ENCODE measurements at regions not wholly inside any gene's neighbourhood (a gene's known extent, or its start where the extent isn't known, plus 50 kb on each side); places are given as distances from the start of the nearest gene placed in this dataset.
"Not testable (repeated sequence)": the region's sequence is repeated elsewhere in the genome, so short reads cannot be mapped to it uniquely, and the experiment has no call there.

- no peak for DNase-seq (ENCODE audit: low read depth)
These were observed 122.7 kb upstream of the IGF1R start for GRCh38 chr15:98525661-98526001.

- DNase-seq (ENCODE audit: low read depth), result no peak
These were observed 122.2 kb upstream of the IGF1R start for GRCh38 chr15:98526094-98526493.

GRCh38 chr15:98528046-98528725 lies 120.2 kb upstream of the IGF1R start:
- DNase-seq (ENCODE audit: low read depth), result no peak

- no peak for DNase-seq (ENCODE audit: low read depth)
These were observed 118.9 kb upstream of the IGF1R start for GRCh38 chr15:98529205-98530145.

- DNase-seq (ENCODE audit: low read depth), result no peak
These were observed 117.8 kb upstream of the IGF1R start for GRCh38 chr15:98530570-98530969.

GRCh38 chr15:98532063-98532462 lies 116.3 kb upstream of the IGF1R start:
- no peak for DNase-seq (ENCODE audit: low read depth)

- DNase-seq (ENCODE audit: low read depth), result no peak
These were observed 111.4 kb upstream of the IGF1R start for GRCh38 chr15:98536976-98537375.

GRCh38 chr15:98537516-98538060 lies 110.8 kb upstream of the IGF1R start:
- DNase-seq (ENCODE audit: low read depth), result no peak

- DNase-seq (ENCODE audit: low read depth), result no peak
These were observed 106.8 kb upstream of the IGF1R start for GRCh38 chr15:98541519-98541918.

- no peak for DNase-seq (ENCODE audit: low read depth)
These were observed 105.1 kb upstream of the IGF1R start for GRCh38 chr15:98543237-98543636.

- DNase-seq (ENCODE audit: low read depth), result no peak
These were observed 102.0 kb upstream of the IGF1R start for GRCh38 chr15:98546329-98546728.

- DNase-seq (ENCODE audit: low read depth), result no peak
These were observed 101.1 kb upstream of the IGF1R start for GRCh38 chr15:98547275-98547674.

GRCh38 chr15:98547741-98548138 lies 100.6 kb upstream of the IGF1R start:
- no peak for DNase-seq (ENCODE audit: low read depth)

GRCh38 chr15:98548139-98548971 lies 100.0 kb upstream of the IGF1R start:
- DNase-seq (ENCODE audit: low read depth), result no peak

- no peak for DNase-seq (ENCODE audit: low read depth)
These were observed 99.3 kb upstream of the IGF1R start for GRCh38 chr15:98549003-98549402.

- no peak for DNase-seq (ENCODE audit: low read depth)
These were observed 98.6 kb upstream of the IGF1R start for GRCh38 chr15:98549741-98550140.

GRCh38 chr15:98550363-98550762 lies 98.0 kb upstream of the IGF1R start:
- DNase-seq (ENCODE audit: low read depth), result not testable (repeated sequence)

- DNase-seq (ENCODE audit: low read depth), result no peak
These were observed 96.3 kb upstream of the IGF1R start for GRCh38 chr15:98551936-98552562.

GRCh38 chr15:98554272-98555172 lies 93.8 kb upstream of the IGF1R start:
- no peak for DNase-seq (ENCODE audit: low read depth)

- DNase-seq (ENCODE audit: low read depth), result no peak
These were observed 93.2 kb upstream of the IGF1R start for GRCh38 chr15:98555173-98555515.

- no peak for DNase-seq (ENCODE audit: low read depth)
These were observed 92.0 kb upstream of the IGF1R start for GRCh38 chr15:98556321-98556720.
